Fibroblast of lung (primary cell): ENCODE measurements at regions not wholly inside any gene's neighbourhood (a gene's known extent, or its start where the extent isn't known, plus 50 kb on each side); places are given as distances from the start of the nearest gene placed in this dataset.

Experiments
- DNase-seq, 2 donors: peaks; one replicate each; pipeline versions ENCODE4 v3.0.0 to v3.0.0-alpha.2; 2010; ENCODE audit warnings: low read depth in 2 of 2
- H2AFZ ChIP-seq: 2 replicates; pipeline ENCODE4 v1.5.1; 2012; ENCODE audit warnings: low read length, control low read depth, inconsistent platforms
- H3K27ac ChIP-seq: 2 replicates; pipeline ENCODE4 v1.5.1; 2011; ENCODE audit warnings: low read length, control low read depth; ENCODE audit not compliant: insufficient read depth
- H3K27me3 ChIP-seq: 2 replicates; pipeline ENCODE4 v1.5.1; 2011; ENCODE audit warnings: mild to moderate bottlenecking, low read length; ENCODE audit not compliant: control insufficient read depth, insufficient read depth
- H3K36me3 ChIP-seq: 2 replicates; pipeline ENCODE4 v1.5.1; 2011; ENCODE audit warnings: low read length; ENCODE audit not compliant: control insufficient read depth, insufficient read depth
- H3K4me1 ChIP-seq: 2 replicates; pipeline ENCODE4 v1.5.1; 2011; ENCODE audit warnings: low read length; ENCODE audit not compliant: control insufficient read depth, insufficient read depth; ENCODE audit errors: extremely low read depth
- H3K4me2 ChIP-seq: 2 replicates; pipeline ENCODE4 v1.5.1; 2011; ENCODE audit warnings: low read length, control low read depth; ENCODE audit not compliant: insufficient read depth; ENCODE audit errors: extremely low read depth
- H3K4me3 ChIP-seq, 4 experiments: fragments of 200-600 bp in 1 of 4; sonication (generic) in 1 of 4; replicated peaks in 1 of 4; 2 replicates each; pipeline ENCODE4 v1.5.1; 2011 to 2016; ENCODE audit warnings: low read length in 4 of 4, low read depth in 3 of 4, mild to moderate bottlenecking in 3 of 4, control low read depth in 2 of 4, inconsistent platforms in 1 of 4, mixed read lengths in 1 of 4; ENCODE audit not compliant: insufficient read depth in 1 of 4; ENCODE audit errors: control extremely low read depth in 1 of 4
- H3K79me2 ChIP-seq: 2 replicates; pipeline ENCODE4 v1.5.1; 2012; ENCODE audit warnings: mild to moderate bottlenecking, low read length, inconsistent platforms; ENCODE audit not compliant: control insufficient read depth, insufficient read depth
- H3K9ac ChIP-seq: 2 replicates; pipeline ENCODE4 v1.5.1; 2011; ENCODE audit warnings: mild to moderate bottlenecking, low read length, control low read depth; ENCODE audit not compliant: insufficient read depth
- H3K9me3 ChIP-seq: 2 replicates; pipeline ENCODE4 v1.5.1; 2012; ENCODE audit warnings: low read depth, low read length; ENCODE audit not compliant: control insufficient read depth, insufficient read depth
- H4K20me1 ChIP-seq: 2 replicates; pipeline ENCODE4 v1.5.1; 2011; ENCODE audit warnings: low read length; ENCODE audit not compliant: control insufficient read depth, insufficient read depth; ENCODE audit errors: extremely low read depth
- CTCF ChIP-seq, 2 donors: IDR thresholded peaks in 1 of 2; conservative IDR thresholded peaks in 1 of 2; 1 replicate in 1 of 2; 2 replicates in 1 of 2; pipeline ENCODE4 v1.5.1; 2011 to 2012; ENCODE audit warnings: low read length in 2 of 2, control low read depth in 1 of 2, inconsistent platforms in 1 of 2, low read depth in 1 of 2, mild to moderate bottlenecking in 1 of 2
- EZH2 ChIP-seq: IDR thresholded peaks from 2 replicates; pipeline ENCODE4 v1.5.1; 2012; ENCODE audit warnings: low read length, control low read depth, mild to moderate bottlenecking; ENCODE audit errors: missing control alignments

- H3K9ac ChIP-seq, result no peak overlapping the region
- H3K79me2 ChIP-seq, result no peaks in the 10 kb centered on the region
- H4K20me1 ChIP-seq, result no peaks in the 10 kb centered on the region
- H3K4me2 ChIP-seq, result no peak overlapping the region
- H3K27me3 ChIP-seq, result no peaks in the 10 kb centered on the region
- no peaks in the 10 kb centered on the region for H3K4me1 ChIP-seq
- DNase-seq, result no peak
- H3K9me3 ChIP-seq, result no peaks in the 10 kb centered on the region
- TF ChIP-seq CTCF (conservative IDR thresholded peaks at IDR 0.05 in 1 of 2, IDR thresholded peaks at IDR 0.05 in 1 of 2; ENCODE audit: low read depth in 1 of 2, low read length in 2 of 2) (no peak), EZH2 (no peak)
- no peak overlapping the region for H3K4me3 ChIP-seq
- no peak overlapping the region for H2AFZ ChIP-seq
- no peaks in the 10 kb centered on the region for H3K36me3 ChIP-seq
- no peak overlapping the region for H3K27ac ChIP-seq
Measured at GRCh38 chr1:80837066-80837465, 963.7 kb upstream of the ADGRL2 start.

GRCh38 chr1:80836505-80836904, 964.2 kb upstream of the ADGRL2 start:
- Histone ChIP-seq H3K9ac (no peak overlapping the region), H3K4me1 (no peaks in the 10 kb centered on the region), H3K9me3 (no peaks in the 10 kb centered on the region), H2AFZ (no peak overlapping the region), H3K79me2 (no peaks in the 10 kb centered on the region), H4K20me1 (no peaks in the 10 kb centered on the region), H3K27ac (no peak overlapping the region), H3K27me3 (no peaks in the 10 kb centered on the region), H3K36me3 (no peaks in the 10 kb centered on the region), H3K4me3 (no peak overlapping the region), H3K4me2 (no peak overlapping the region)
- DNase-seq, result no peak
- no peak for TF ChIP-seq CTCF (conservative IDR thresholded peaks at IDR 0.05 in 1 of 2, IDR thresholded peaks at IDR 0.05 in 1 of 2; ENCODE audit: low read depth in 1 of 2, low read length in 2 of 2)

GRCh38 chr1:80827666-80828065, 973.1 kb upstream of the ADGRL2 start:
- peak in 1 of 2 donors; percentile 3 for DNase-seq
- H3K9me3 ChIP-seq, result no peaks in the 10 kb centered on the region
- no peak overlapping the region for H3K27ac ChIP-seq
- no peaks in the 10 kb centered on the region for H4K20me1 ChIP-seq
- H3K9ac ChIP-seq, result no peak overlapping the region
- H3K36me3 ChIP-seq, result no peaks in the 10 kb centered on the region
- no peak overlapping the region for H3K4me3 ChIP-seq
- no peak overlapping the region for H2AFZ ChIP-seq
- H3K27me3 ChIP-seq, result no peaks in the 10 kb centered on the region
- no peaks in the 10 kb centered on the region for H3K79me2 ChIP-seq
- H3K4me1 ChIP-seq, result no peaks in the 10 kb centered on the region
- no peak overlapping the region for H3K4me2 ChIP-seq
- TF ChIP-seq EZH2 (no peak), CTCF (conservative IDR thresholded peaks at IDR 0.05 in 1 of 2, IDR thresholded peaks at IDR 0.05 in 1 of 2; ENCODE audit: low read depth in 1 of 2, low read length in 2 of 2) (no peak)
